B cell (primary cell): ENCODE measurements at regions not wholly inside any gene's neighbourhood (a gene's known extent, or its start where the extent isn't known, plus 50 kb on each side); places are given as distances from the start of the nearest gene placed in this dataset.

Source experiments
- ATAC-seq: fragments of 200-7000 bp; cut with Tn5 transposase; one replicate; pipeline ENCODE4 v1.10.0; 2021; ENCODE audit warnings: low read depth, mild to moderate bottlenecking, moderate number of reproducible peaks, moderate library complexity
- CTCF ChIA-PET: fragments of 350-600 bp; sonication (Branson Sonifier 250); formaldehyde crosslinking; loops from one replicate; lab custom pipeline; 2021; ENCODE audit warnings: antibody characterized with exemption, inconsistent platforms; lab: Charles Lee
- POLR2A ChIA-PET: fragments of 350-600 bp; sonication (Branson Sonifier 250); formaldehyde crosslinking; loops from one replicate; lab custom pipeline; 2021; ENCODE audit warnings: antibody characterized with exemption; lab: Charles Lee
- DNase-seq: peaks from one replicate; pipeline ENCODE4 v3.0.0; 2013
- H2AFZ ChIP-seq: 2 replicates; pipeline ENCODE4 v1.6.1; 2012; ENCODE audit warnings: mild to moderate bottlenecking, low read depth, low read length; ENCODE audit not compliant: insufficient read depth, poor library complexity, severe bottlenecking
- H3K27ac ChIP-seq, 2 donors: 1 replicate in 1 of 2; 2 replicates in 1 of 2; pipeline ENCODE4 v1.5.1; 2012 to 2013; ENCODE audit warnings: low read length in 2 of 2, mild to moderate bottlenecking in 2 of 2, moderate library complexity in 1 of 2
- H3K27me3 ChIP-seq, 4 experiments: fragments of 200-600 bp in 1 of 4; sonication (generic) in 1 of 4; replicated peaks in 1 of 4; 1 replicate in 2 of 4; 2 replicates in 2 of 4; pipeline versions ENCODE4 v1.6.1 to v1.7.0; 2013 to 2016; ENCODE audit warnings: low read length in 3 of 4, mild to moderate bottlenecking in 2 of 4, mixed read lengths in 1 of 4, moderate library complexity in 1 of 4; ENCODE audit not compliant: insufficient read depth in 4 of 4, control insufficient read depth in 3 of 4; ENCODE audit errors: control extremely low read depth in 1 of 4
- H3K36me3 ChIP-seq, 2 experiments: replicated peaks in 1 of 2; 1 replicate in 1 of 2; 2 replicates in 1 of 2; pipeline versions ENCODE4 v1.6.1 to v1.7.1; 2013; ENCODE audit warnings: low read length in 1 of 2; ENCODE audit not compliant: insufficient read depth in 2 of 2, control insufficient read depth in 1 of 2; ENCODE audit errors: control extremely low read depth in 1 of 2, extremely low read depth in 1 of 2
- H3K4me1 ChIP-seq, 2 donors: fragments of 200-600 bp in 1 of 2; sonication (generic) in 1 of 2; 1 replicate in 1 of 2; 2 replicates in 1 of 2; pipeline versions ENCODE4 v1.5.1 to v1.6.1; 2013 to 2017; ENCODE audit warnings: low read length in 2 of 2; ENCODE audit not compliant: control insufficient read depth in 2 of 2, insufficient read depth in 2 of 2
- H3K4me2 ChIP-seq: replicated peaks from 2 replicates; pipeline ENCODE3; 2012; ENCODE audit warnings: mild to moderate bottlenecking, low read depth, low read length; ENCODE audit not compliant: poor library complexity, severe bottlenecking
- H3K4me3 ChIP-seq, 5 experiments: fragments of 200-600 bp in 1 of 5; sonication (generic) in 1 of 5; 1 replicate in 3 of 5; 2 replicates in 2 of 5; pipeline versions ENCODE4 v1.5.1 to v1.7.0; 2011 to 2016; ENCODE audit warnings: low read length in 4 of 5, mild to moderate bottlenecking in 4 of 5, low read depth in 2 of 5, control low read depth in 1 of 5, moderate library complexity in 1 of 5; ENCODE audit not compliant: insufficient read depth in 1 of 5; ENCODE audit errors: control extremely low read depth in 1 of 5, extremely low read depth in 1 of 5
- H3K79me2 ChIP-seq: fragments of 200-600 bp; sonication (generic); one replicate; pipeline ENCODE4 v1.6.0; 2016; ENCODE audit warnings: low read length; ENCODE audit not compliant: control insufficient read depth, insufficient read depth
- H3K9ac ChIP-seq: fragments of 200-600 bp; sonication (generic); 2 replicates; pipeline ENCODE4 v1.6.1; 2017; ENCODE audit warnings: mild to moderate bottlenecking, low read length, moderate library complexity
- H3K9me3 ChIP-seq, 3 donors: one replicate each; pipeline versions ENCODE4 v1.6.1 to v1.7.1; 2013; ENCODE audit warnings: low read length in 2 of 3; ENCODE audit not compliant: control insufficient read depth in 2 of 3, insufficient read depth in 1 of 3; ENCODE audit errors: control extremely low read depth in 1 of 3
- H4K20me1 ChIP-seq: 2 replicates; pipeline ENCODE4 v1.6.0; 2012; ENCODE audit warnings: mild to moderate bottlenecking, low read length; ENCODE audit not compliant: insufficient read depth, control insufficient read depth, poor library complexity, severe bottlenecking
- H3K27ac Mint-ChIP-seq: one replicate; pipeline ENCODE4 v1.8.0; 2021; ENCODE audit warnings: mixed read lengths
- H3K27me3 Mint-ChIP-seq: one replicate; pipeline ENCODE4 v1.8.0; 2021; ENCODE audit warnings: mixed read lengths
- H3K4me1 Mint-ChIP-seq: one replicate; pipeline ENCODE4 v1.8.0; 2021; ENCODE audit warnings: mixed read lengths
- H3K4me3 Mint-ChIP-seq: one replicate; pipeline ENCODE4 v1.8.0; 2021; ENCODE audit warnings: mixed read lengths
- H3K9me3 Mint-ChIP-seq: one replicate; pipeline ENCODE4 v1.8.0; 2022; ENCODE audit warnings: mixed read lengths; ENCODE audit not compliant: insufficient read depth
- CTCF ChIP-seq: fragments of 200-600 bp; IDR thresholded peaks from one replicate; pipeline ENCODE4 v1.8.0; 2022; ENCODE audit warnings: antibody characterized with exemption, mild to moderate bottlenecking
- EZH2 ChIP-seq: IDR thresholded peaks from 2 replicates; pipeline ENCODE4 v1.6.1; 2012; ENCODE audit warnings: borderline replicate concordance, low read depth, mild to moderate bottlenecking, moderate library complexity, low read length; ENCODE audit not compliant: insufficient read depth, poor library complexity, severe bottlenecking
- WGBS: methylation state at CpG from one replicate; pipeline ENCODE4 v1.1.5; 2013; ENCODE audit warnings: missing lambda C conversion rate; ENCODE audit not compliant: insufficient coverage; 5-methylcytosine and 5-hydroxymethylcytosine counted together
- intact Hi-C: fragments of 100-400 bp; cut with micrococcal nuclease; formaldehyde crosslinking; loops from one replicate; pipeline ENCODE4 v1.10.0; 2022

DNA sequence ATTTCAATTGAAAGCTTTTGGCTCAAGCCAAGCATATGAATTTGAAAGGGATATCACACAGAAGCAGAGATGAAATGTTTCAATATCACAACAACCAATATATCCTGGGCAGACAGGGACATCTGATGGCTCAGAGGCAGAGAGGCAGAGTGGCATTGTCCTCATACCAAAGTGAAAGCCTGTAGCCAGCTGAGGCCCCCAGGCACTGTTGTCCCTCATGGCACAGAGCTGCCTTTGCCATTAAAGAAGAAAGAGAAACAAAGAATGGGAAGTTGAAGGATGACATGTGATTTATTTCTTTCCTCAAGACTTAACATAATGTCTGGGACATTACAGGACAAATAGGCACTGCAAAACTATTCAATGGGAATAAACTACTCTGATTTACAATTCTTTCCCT lies 504.3 kb upstream of the PCDH15 start:
- Mint-ChIP-seq H3K9me3 (no peaks in the 10 kb centered on the region), H3K4me1 (no peaks in the 10 kb centered on the region), H3K4me3 (no peak overlapping the region), H3K27me3 (no peaks in the 10 kb centered on the region), H3K27ac (no peak overlapping the region)
- ChIA-PET POLR2A (no interaction called here), CTCF (no interaction called here)
- H3K27me3 ChIP-seq = no peaks in the 10 kb centered on the region
- no peaks in the 10 kb centered on the region for H3K9me3 ChIP-seq
- H3K4me2 ChIP-seq = no peak overlapping the region
- TF ChIP-seq CTCF (no peak), EZH2 (no peak)
- H3K79me2 ChIP-seq = no peaks in the 10 kb centered on the region
- no peaks in the 10 kb centered on the region for H3K4me1 ChIP-seq
- no peaks in the 10 kb centered on the region for H3K36me3 ChIP-seq
- intact Hi-C loops = no loop called here
- no peak for ATAC-seq
- H3K4me3 ChIP-seq = no peak overlapping the region
- H3K9ac ChIP-seq = no peak overlapping the region
- no peak overlapping the region for H3K27ac ChIP-seq
- no peaks in the 10 kb centered on the region for H4K20me1 ChIP-seq
- no peak overlapping the region for H2AFZ ChIP-seq
- no peak for DNase-seq

- H3K27me3 Mint-ChIP-seq = no peaks in the 10 kb centered on the region
- Histone ChIP-seq H2AFZ (no peak overlapping the region), H3K4me3 (no peak overlapping the region), H3K9me3 (no peaks in the 10 kb centered on the region), H3K79me2 (no peaks in the 10 kb centered on the region), H3K27me3 (no peaks in the 10 kb centered on the region), H3K4me1 (no peaks in the 10 kb centered on the region), H4K20me1 (no peaks in the 10 kb centered on the region), H3K36me3 (no peaks in the 10 kb centered on the region), H3K4me2 (no peak overlapping the region), H3K27ac (no peak overlapping the region), H3K9ac (no peak overlapping the region)
- no CpG with 5 or more reads among the region's 2 CpGs for WGBS
- no peak overlapping the region for H3K4me3 Mint-ChIP-seq
- no peaks in the 10 kb centered on the region for H3K4me1 Mint-ChIP-seq
- no peak overlapping the region for H3K27ac Mint-ChIP-seq
- ATAC-seq (no peak), DNase-seq (no peak)
- intact Hi-C loops = no loop called here
- no peaks in the 10 kb centered on the region for H3K9me3 Mint-ChIP-seq
- TF ChIP-seq EZH2 (no peak), CTCF (no peak)
- ChIA-PET POLR2A (no interaction called here), CTCF (no interaction called here)
Observed at GRCh38 chr10:55287346-55287745, 486.3 kb upstream of the PCDH15 start.
